ENCODE measurements at regions not wholly inside any gene's neighbourhood (a gene's known extent, or its start where the extent isn't known, plus 50 kb on each side); places are given as distances from the start of the nearest gene placed in this dataset.
"Not testable (repeated sequence)": the region's sequence is repeated elsewhere in the genome, so short reads cannot be mapped to it uniquely, and the experiment has no call there.

DNA sequence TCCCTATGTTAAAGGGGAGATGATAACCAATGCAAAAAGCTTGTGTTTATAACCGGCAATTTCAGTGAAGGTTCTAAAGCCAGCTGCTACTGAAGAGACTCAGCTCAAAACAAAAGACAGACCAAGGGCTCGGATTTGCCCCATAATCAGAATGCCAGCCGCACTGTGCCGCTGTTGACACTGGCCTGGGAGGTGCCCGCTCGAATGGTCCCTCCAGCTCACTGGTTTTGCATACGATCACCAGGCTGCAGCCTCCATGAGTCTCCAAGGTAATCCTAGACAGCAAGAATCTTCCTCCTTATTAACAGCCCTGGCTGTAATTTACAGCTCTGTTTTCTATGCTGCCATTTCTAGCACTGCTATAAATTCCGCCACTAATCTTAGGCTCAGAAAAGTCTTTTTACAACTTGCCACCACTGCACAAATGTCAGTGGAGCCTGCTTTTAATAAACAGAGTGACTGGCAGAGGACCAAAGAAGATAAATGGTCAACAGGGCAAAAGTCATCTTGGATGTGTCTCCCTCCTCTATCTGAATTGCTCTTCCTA is 155.7 kb upstream of the SH3BP4 start:
- no peak overlapping the region for H3K4me3 ChIP-seq (ENCODE audit: low read depth, low read length)
- no peak for DNase-seq (ENCODE audit: low read depth)
- TF ChIP-seq, protein P1, sequence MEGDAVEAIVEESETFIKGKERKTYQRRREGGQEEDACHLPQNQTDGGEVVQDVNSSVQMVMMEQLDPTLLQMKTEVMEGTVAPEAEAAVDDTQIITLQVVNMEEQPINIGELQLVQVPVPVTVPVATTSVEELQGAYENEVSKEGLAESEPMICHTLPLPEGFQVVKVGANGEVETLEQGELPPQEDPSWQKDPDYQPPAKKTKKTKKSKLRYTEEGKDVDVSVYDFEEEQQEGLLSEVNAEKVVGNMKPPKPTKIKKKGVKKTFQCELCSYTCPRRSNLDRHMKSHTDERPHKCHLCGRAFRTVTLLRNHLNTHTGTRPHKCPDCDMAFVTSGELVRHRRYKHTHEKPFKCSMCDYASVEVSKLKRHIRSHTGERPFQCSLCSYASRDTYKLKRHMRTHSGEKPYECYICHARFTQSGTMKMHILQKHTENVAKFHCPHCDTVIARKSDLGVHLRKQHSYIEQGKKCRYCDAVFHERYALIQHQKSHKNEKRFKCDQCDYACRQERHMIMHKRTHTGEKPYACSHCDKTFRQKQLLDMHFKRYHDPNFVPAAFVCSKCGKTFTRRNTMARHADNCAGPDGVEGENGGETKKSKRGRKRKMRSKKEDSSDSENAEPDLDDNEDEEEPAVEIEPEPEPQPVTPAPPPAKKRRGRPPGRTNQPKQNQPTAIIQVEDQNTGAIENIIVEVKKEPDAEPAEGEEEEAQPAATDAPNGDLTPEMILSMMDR (IDR thresholded peaks at IDR 0.05; ENCODE audit: insufficient read depth, low read depth, low read length, missing control alignments): no peak

DNA sequence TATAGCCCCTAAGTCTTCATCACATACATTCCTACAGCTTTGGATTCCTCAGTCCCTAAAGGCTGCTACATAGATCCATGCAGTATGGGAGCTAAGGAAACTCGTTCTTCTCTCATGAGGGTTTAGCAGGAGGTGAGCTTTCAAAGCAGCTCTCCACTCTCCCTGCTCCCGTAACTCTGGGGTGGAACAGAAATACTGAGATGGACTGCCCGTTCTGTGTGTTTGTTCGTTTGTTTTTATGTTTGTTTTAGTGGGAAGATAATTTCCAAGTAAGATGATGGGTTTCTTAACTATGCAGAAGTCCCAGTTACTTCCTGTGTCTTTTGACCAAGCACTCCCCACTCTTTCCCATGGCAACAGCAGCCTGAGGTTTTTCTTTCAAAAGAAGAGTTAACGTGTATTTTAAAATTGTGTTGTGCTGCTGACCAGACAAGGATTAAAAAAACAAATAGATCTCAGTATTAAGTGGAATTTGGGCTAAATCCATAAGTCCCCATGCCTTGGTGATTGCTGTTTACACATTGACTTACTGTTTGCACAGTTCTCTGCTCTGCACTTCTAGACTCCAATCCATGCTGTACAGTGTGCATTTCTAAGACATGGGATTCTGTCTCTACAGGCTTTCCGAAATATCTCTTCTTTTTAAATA is 156.4 kb upstream of the SH3BP4 start:
- H3K4me3 ChIP-seq (ENCODE audit: low read depth, low read length): no peak overlapping the region
- DNase-seq (ENCODE audit: low read depth): no peak
- TF ChIP-seq, protein P1 (IDR thresholded peaks at IDR 0.05; ENCODE audit: insufficient read depth, low read depth, low read length, missing control alignments): no peak

DNA sequence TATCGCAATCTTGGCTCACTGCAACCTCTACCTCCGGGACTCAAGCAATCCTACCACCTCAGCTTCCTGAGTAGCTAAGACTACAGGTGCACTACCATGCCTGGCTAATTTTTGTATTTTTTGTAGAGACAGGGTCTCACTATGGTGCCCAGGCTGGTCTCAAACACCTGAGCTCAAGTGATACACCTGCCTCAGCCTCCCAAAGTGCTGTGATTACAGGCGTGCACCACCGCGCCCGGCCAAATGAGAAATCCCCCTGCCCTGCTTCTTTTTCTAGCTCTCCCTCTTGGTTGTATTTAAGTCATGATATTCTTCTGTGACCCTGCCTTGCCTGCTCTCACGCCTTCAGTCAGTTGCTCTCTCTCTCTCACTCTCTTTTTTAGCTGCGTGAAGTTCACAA is 157.0 kb upstream of the SH3BP4 start:
- DNase-seq (ENCODE audit: low read depth): no peak
- no peak overlapping the region for H3K4me3 ChIP-seq (ENCODE audit: low read depth, low read length)
- TF ChIP-seq, protein P1 (IDR thresholded peaks at IDR 0.05; ENCODE audit: insufficient read depth, low read depth, low read length, missing control alignments): no peak

DNA sequence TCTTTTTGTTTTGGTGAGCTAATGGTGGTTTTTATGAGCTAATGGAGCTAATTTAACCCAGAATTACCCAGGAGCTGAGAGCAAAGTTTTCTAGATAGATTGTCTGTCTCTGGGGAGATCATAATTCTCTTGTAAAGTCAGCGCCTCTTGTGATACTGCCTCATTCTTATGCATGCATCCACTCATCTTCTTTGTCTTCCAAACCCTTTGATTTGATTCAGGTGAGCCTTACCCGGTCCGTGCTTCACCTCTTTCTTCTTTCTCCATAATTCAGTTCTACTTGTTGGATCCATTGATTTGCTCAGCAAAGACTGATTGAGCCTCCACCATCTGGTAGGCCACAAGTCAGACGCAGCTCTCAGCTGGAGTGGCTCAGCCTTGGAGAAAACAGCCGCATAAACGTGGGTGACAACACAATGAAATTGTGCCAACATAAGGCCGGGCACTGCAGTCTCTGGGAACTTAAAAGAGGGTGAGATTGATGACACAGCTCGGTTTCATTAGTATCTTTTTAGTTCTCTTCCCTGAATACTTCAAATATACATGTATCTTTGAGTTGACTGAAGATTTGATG is 158.5 kb upstream of the SH3BP4 start:
- DNase-seq (ENCODE audit: low read depth): no peak
- TF ChIP-seq, protein P1 (IDR thresholded peaks at IDR 0.05; ENCODE audit: insufficient read depth, low read depth, low read length, missing control alignments): no peak
- H3K4me3 ChIP-seq (ENCODE audit: low read depth, low read length): no peak overlapping the region

DNA sequence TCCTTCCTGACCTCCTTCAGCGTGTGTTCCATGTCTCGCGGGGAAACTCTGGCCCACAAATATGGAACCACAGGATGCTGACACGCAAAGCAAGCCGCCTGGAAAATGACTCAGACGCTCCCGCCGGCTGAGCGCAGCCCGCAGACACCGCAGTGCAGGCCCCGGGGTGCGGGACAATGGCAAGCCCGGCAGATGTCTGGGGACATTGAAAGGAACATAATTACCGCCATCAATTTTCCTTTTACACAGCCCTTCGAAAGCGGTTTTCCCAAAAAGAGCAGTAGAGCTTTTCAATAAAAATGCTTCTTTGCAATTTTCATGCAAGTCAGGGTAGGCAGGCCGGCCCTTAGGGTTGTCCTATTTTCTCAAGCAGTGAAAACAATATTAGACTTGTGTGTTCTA is 159.2 kb upstream of the SH3BP4 start:
- DNase-seq (ENCODE audit: low read depth): no peak
- TF ChIP-seq, protein P1 (IDR thresholded peaks at IDR 0.05; ENCODE audit: insufficient read depth, low read depth, low read length, missing control alignments): no peak
- no peak overlapping the region for H3K4me3 ChIP-seq (ENCODE audit: low read depth, low read length)

DNA sequence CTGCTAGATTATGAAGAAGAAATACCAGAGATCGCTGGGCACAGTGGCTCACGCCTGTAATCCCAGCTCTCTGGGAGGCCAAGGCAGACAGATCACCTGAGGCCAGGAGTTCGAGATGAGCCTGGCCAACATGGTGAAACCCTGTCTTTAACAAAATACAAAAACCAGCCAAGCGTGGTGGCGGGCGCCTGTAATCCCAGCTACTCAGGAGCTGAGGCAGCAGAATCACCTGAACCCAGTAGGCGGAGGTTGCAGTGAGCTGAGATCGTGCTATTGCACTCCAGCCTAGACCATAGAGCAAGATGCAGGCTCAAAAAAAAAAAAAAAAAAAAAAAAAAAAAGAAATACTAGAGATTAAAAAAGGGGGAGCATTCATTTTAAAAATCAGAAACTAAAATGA is 159.7 kb upstream of the SH3BP4 start:
- not testable (repeated sequence) for DNase-seq (ENCODE audit: low read depth); H3K4me3 ChIP-seq (ENCODE audit: low read depth, low read length)

DNA sequence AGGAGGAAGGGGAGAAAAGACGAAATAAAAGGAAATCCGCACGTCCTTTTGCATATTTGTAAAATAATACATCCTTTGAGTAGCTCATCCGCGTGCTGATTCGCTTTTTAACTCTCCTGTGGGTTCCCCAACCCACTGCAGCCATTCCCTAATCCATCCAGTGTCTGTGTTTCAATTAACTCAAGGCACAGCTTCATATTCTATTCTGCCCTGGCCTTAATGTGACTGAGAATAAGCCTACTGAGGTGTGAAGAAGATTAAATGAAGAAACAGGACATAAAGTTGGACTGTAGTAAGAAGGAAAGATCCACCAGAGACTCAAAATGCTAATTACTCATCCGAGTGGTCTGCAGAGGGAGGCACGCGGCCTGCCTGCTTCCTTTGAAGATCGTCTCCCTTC is 161.4 kb upstream of the SH3BP4 start:
- TF ChIP-seq, protein P1 (IDR thresholded peaks at IDR 0.05; ENCODE audit: insufficient read depth, low read depth, low read length, missing control alignments): no peak
- no peak overlapping the region for H3K4me3 ChIP-seq (ENCODE audit: low read depth, low read length)
- no peak for DNase-seq (ENCODE audit: low read depth)
